HepG2 (cell line): ENCODE measurements at regions not wholly inside any gene's neighbourhood (a gene's known extent, or its start where the extent isn't known, plus 50 kb on each side); places are given as distances from the start of the nearest gene placed in this dataset.

ENCODE experiments used
- ATAC-seq: fragments of 200-7000 bp; cut with Tn5 transposase; 3 replicates; pipeline ENCODE4 v1.9.1; 2020; ENCODE audit warnings: mild to moderate bottlenecking, moderate library complexity
- BruUV-seq: library from RNA; stranded (reverse); fragments of 400-500 nt; replicated peaks from 2 replicates; lab custom pipeline; 2021; lab: Mats Ljungman, UMichigan
- CTCF ChIA-PET: fragments of 300-600 bp; formaldehyde crosslinking; extraction: SDS; loops from one replicate; lab custom pipeline; 2021; ENCODE audit warnings: low total read pairs, inconsistent platforms, low intra/inter-chr PET ratio; lab: Yijun Ruan, JAX
- POLR2A ChIA-PET: fragments of 350-600 bp; sonication (Branson Sonifier 250); formaldehyde crosslinking; loops from one replicate; lab custom pipeline; 2020; ENCODE audit warnings: antibody characterized with exemption, inconsistent platforms; lab: Yijun Ruan, JAX
- DNase-seq: peaks from one replicate; pipeline ENCODE4 v3.0.0-alpha.2; 2015; ENCODE audit warnings: low spot score
- FAIRE-seq: peaks from 3 replicates; lab custom pipeline; 2011; peaks lifted over from hg19 to GRCh38; lab: Jason Lieb, UNC
- H2AFZ ChIP-seq: one replicate; pipeline ENCODE4 v1.6.1; 2011; ENCODE audit warnings: low read length, inconsistent platforms
- H3K27ac ChIP-seq: fragments of 300-600 bp; 3 replicates; pipeline ENCODE4 v1.8.0; 2011; ENCODE audit warnings: mixed run types, mild to moderate bottlenecking, mixed read lengths, low read length, inconsistent platforms; ENCODE audit not compliant: insufficient read depth; ENCODE audit errors: extremely low read length
- H3K27me3 ChIP-seq, 2 experiments: fragments of 200-600 bp in 1 of 2; 2 replicates in 1 of 2; 3 replicates in 1 of 2; pipeline versions ENCODE4 v1.6.0 to v1.8.0; 2011; ENCODE audit warnings: low read length in 2 of 2, mild to moderate bottlenecking in 2 of 2, moderate library complexity in 2 of 2, inconsistent platforms in 1 of 2; ENCODE audit not compliant: insufficient read depth in 2 of 2, control insufficient read depth in 1 of 2
- H3K36me3 ChIP-seq, 2 experiments: fragments of 200-600 bp in 1 of 2; replicated peaks in 1 of 2; 2 replicates in 1 of 2; 3 replicates in 1 of 2; pipeline versions ENCODE4 v1.5.1 to v1.8.0; 2011; ENCODE audit warnings: low read length in 2 of 2, inconsistent platforms in 1 of 2; ENCODE audit not compliant: insufficient read depth in 2 of 2, control insufficient read depth in 1 of 2
- H3K4me1 ChIP-seq: 2 replicates; pipeline ENCODE4 v1.5.1; 2012; ENCODE audit warnings: low read length, inconsistent platforms; ENCODE audit not compliant: insufficient read depth
- H3K4me2 ChIP-seq: 2 replicates; pipeline ENCODE4 v1.6.0; 2011; ENCODE audit warnings: low read depth, low read length, inconsistent platforms
- H3K4me3 ChIP-seq, 3 experiments: fragments of 200-600 bp in 1 of 3; sonication (generic), shearing (Covaris generic) in 1 of 3; replicated peaks in 1 of 3; 2 replicates each; pipeline ENCODE4 v1.5.1; 2011 to 2016; ENCODE audit warnings: low read length in 3 of 3, inconsistent platforms in 2 of 3, low read depth in 2 of 3, mild to moderate bottlenecking in 2 of 3, control low read depth in 1 of 3, mixed read lengths in 1 of 3; ENCODE audit not compliant: insufficient read depth in 1 of 3
- H3K79me2 ChIP-seq: one replicate; pipeline ENCODE4 v1.6.1; 2011; ENCODE audit warnings: low read length, inconsistent platforms; ENCODE audit not compliant: insufficient read depth
- H3K9ac ChIP-seq: 2 replicates; pipeline ENCODE4 v1.6.0; 2011; ENCODE audit warnings: mild to moderate bottlenecking, low read depth, low read length, inconsistent platforms; ENCODE audit not compliant: insufficient read depth
- H3K9me3 ChIP-seq: 2 replicates; pipeline ENCODE4 v1.5.1; 2012; ENCODE audit warnings: mild to moderate bottlenecking, low read length
- H4K20me1 ChIP-seq: 2 replicates; pipeline ENCODE4 v1.6.0; 2011; ENCODE audit warnings: inconsistent platforms, mild to moderate bottlenecking, low read length, moderate library complexity; ENCODE audit not compliant: insufficient read depth
- ARID5B ChIP-seq: IDR thresholded peaks from 2 replicates; pipeline ENCODE4 v1.4.0; 2020; ENCODE audit warnings: mild to moderate bottlenecking, missing genetic modification reagents
- ZBTB2 ChIP-seq: sonication (generic); formaldehyde crosslinking; IDR thresholded peaks from 2 replicates; pipeline ENCODE4 v1.8.0; 2022; ENCODE audit warnings: low read depth, missing genetic modification reagents
- ZBTB37 ChIP-seq: sonication (generic); formaldehyde crosslinking; IDR thresholded peaks from 2 replicates; pipeline ENCODE4 v1.4.0; 2020; ENCODE audit warnings: mild to moderate bottlenecking, missing genetic modification reagents
- WGBS: methylation state at CpG from one replicate; pipeline ENCODE4 v1.1.6; 2017; ENCODE audit warnings: low lambda C conversion rate; 5-methylcytosine and 5-hydroxymethylcytosine counted together
- in situ Hi-C: cut with HindIII; loops from 2 replicates; pipeline ENCODE4 v1.10.0; 2017; ENCODE audit warnings: low pct_unique_long_range_greater_than_20kb; ENCODE audit not compliant: extremely low pct_ligation_motif_present
- intact Hi-C: fragments of 100-400 bp; cut with micrococcal nuclease; formaldehyde crosslinking; loops from one replicate; pipeline ENCODE4 v1.10.0; 2022; ENCODE audit not compliant: unreplicated experiment

GRCh38 chr9:106615118-106615889, 247.7 kb upstream of the ZNF462 start:
- DNase-seq = no peak
- Histone ChIP-seq H3K36me3 (no peaks in the 10 kb centered on the region), H4K20me1 (no peaks in the 10 kb centered on the region), H3K4me3 (no peak overlapping the region), H3K9ac (no peak overlapping the region), H2AFZ (no peak overlapping the region), H3K9me3 (no peaks in the 10 kb centered on the region), H3K79me2 (no peaks in the 10 kb centered on the region), H3K4me1 (no peaks in the 10 kb centered on the region), H3K27ac (no peak overlapping the region), H3K27me3 (no peaks in the 10 kb centered on the region; a peak in 1 of 5 replicates), H3K4me2 (no peak overlapping the region)
- under 1% methylated on average over 7 of the region's 7 CpGs for WGBS
- TF ChIP-seq ZBTB37 (CRISPR knock-in tag) (no peak), ZBTB2 (CRISPR knock-in tag) (no peak), ARID5B (no peak)
- no TSS peak for BruUV-seq
- ChIA-PET CTCF (no interaction called here), POLR2A (no interaction called here)
- no peak for ATAC-seq
- intact Hi-C loops = no loop called here
- FAIRE-seq = no peak
- in situ Hi-C loops = no loop called here
